SK-N-SH (cell line): ENCODE measurements at regions not wholly inside any gene's neighbourhood (a gene's known extent, or its start where the extent isn't known, plus 50 kb on each side); places are given as distances from the start of the nearest gene placed in this dataset.

ENCODE experiments used
- CTCF ChIA-PET: fragments of 300-600, 350-600 bp; formaldehyde crosslinking; extraction: SDS; loops from one replicate; lab custom pipeline; 2021; lab: Yijun Ruan, JAX
- POLR2A ChIA-PET: fragments of 350-600 bp; sonication (Branson Sonifier 250); formaldehyde crosslinking; extraction: SDS; loops from one replicate; lab custom pipeline; 2020; ENCODE audit warnings: antibody characterized with exemption, inconsistent platforms; lab: Yijun Ruan, JAX
- DNase-seq: peaks from one replicate; pipeline ENCODE4 v3.0.0; 2012
- H2AFZ ChIP-seq: fragments of 200-600 bp; sonication (generic); 2 replicates; pipeline ENCODE4 v1.8.1; 2016; ENCODE audit warnings: antibody characterized with exemption, mild to moderate bottlenecking, low read depth
- H3F3A ChIP-seq: fragments of 200-600 bp; sonication (generic); replicated peaks from 2 replicates; pipeline ENCODE3; 2016; ENCODE audit warnings: antibody characterized with exemption, mild to moderate bottlenecking; ENCODE audit not compliant: insufficient read depth
- H3K27ac ChIP-seq, 2 experiments: fragments of 200-500 bp in 1 of 2; fragments of 200-600 bp in 1 of 2; sonication (Bioruptor generic) in 1 of 2; sonication (generic), shearing (Covaris generic) in 1 of 2; 2 replicates each; pipeline versions ENCODE4 v1.5.1 to v1.6.1; 2014 to 2016; ENCODE audit warnings: low read depth in 2 of 2, inconsistent platforms in 1 of 2, low read length in 1 of 2, mild to moderate bottlenecking in 1 of 2, mixed read lengths in 1 of 2
- H3K27me3 ChIP-seq: fragments of 200-600 bp; sonication (generic), shearing (Covaris generic); 2 replicates; pipeline ENCODE4 v1.6.1; 2016; ENCODE audit warnings: mixed run types; ENCODE audit not compliant: insufficient read depth
- H3K36me3 ChIP-seq, 2 experiments: fragments of 200-500 bp in 1 of 2; fragments of 200-600 bp in 1 of 2; sonication (Bioruptor generic) in 1 of 2; sonication (generic) in 1 of 2; replicated peaks in 1 of 2; 2 replicates each; pipeline versions ENCODE3 to v1.5.1; 2014 to 2016; ENCODE audit warnings: low read length in 1 of 2, mild to moderate bottlenecking in 1 of 2; ENCODE audit not compliant: insufficient read depth in 2 of 2, control insufficient read depth in 1 of 2
- H3K4me1 ChIP-seq, 2 experiments: fragments of 200-500 bp in 1 of 2; fragments of 200-600 bp in 1 of 2; sonication (Bioruptor generic) in 1 of 2; sonication (generic), shearing (Covaris generic) in 1 of 2; 2 replicates each; pipeline versions ENCODE4 v1.5.1 to v1.6.1; 2014 to 2016; ENCODE audit warnings: low read depth in 1 of 2, low read length in 1 of 2, mixed run types in 1 of 2; ENCODE audit not compliant: insufficient read depth in 2 of 2, control insufficient read depth in 1 of 2
- H3K4me2 ChIP-seq: fragments of 200-600 bp; sonication (generic), shearing (Covaris generic); 2 replicates; pipeline ENCODE4 v1.6.1; 2017; ENCODE audit warnings: mixed run types
- H3K4me3 ChIP-seq, 2 experiments: fragments of 200-500 bp in 1 of 2; fragments of 200-600 bp in 1 of 2; sonication (Bioruptor generic) in 1 of 2; sonication (generic), shearing (Covaris generic) in 1 of 2; 2 replicates each; pipeline versions ENCODE4 v1.5.1 to v1.8.1; 2014 to 2016; ENCODE audit warnings: low read depth in 2 of 2, inconsistent platforms in 1 of 2, low read length in 1 of 2, mild to moderate bottlenecking in 1 of 2, mixed read lengths in 1 of 2, moderate library complexity in 1 of 2
- H3K79me2 ChIP-seq: fragments of 200-600 bp; sonication (generic); 2 replicates; pipeline ENCODE4 v1.8.1; 2017; ENCODE audit warnings: mild to moderate bottlenecking; ENCODE audit not compliant: insufficient read depth
- H3K9ac ChIP-seq: fragments of 200-600 bp; sonication (generic); 2 replicates; pipeline ENCODE4 v1.6.1; 2017; ENCODE audit warnings: mixed run types
- H3K9me2 ChIP-seq: fragments of 200-600 bp; sonication (generic); 2 replicates; pipeline ENCODE4 v1.6.1; 2017; ENCODE audit warnings: mixed run types
- H3K9me3 ChIP-seq: fragments of 200-600 bp; sonication (generic); 2 replicates; pipeline ENCODE4 v1.6.1; 2017; ENCODE audit warnings: mixed run types, mild to moderate bottlenecking, moderate library complexity
- H4K20me1 ChIP-seq: fragments of 200-600 bp; sonication (generic); 2 replicates; pipeline ENCODE4 v1.6.1; 2017; ENCODE audit warnings: mild to moderate bottlenecking, mixed run types; ENCODE audit not compliant: insufficient read depth
- CHD2 ChIP-seq: fragments of 150-350 bp; IDR thresholded peaks from 2 replicates; pipeline ENCODE4 v1.6.1; 2018; ENCODE audit warnings: low read length; ENCODE audit not compliant: partially characterized antibody
- ELF1 ChIP-seq: IDR thresholded peaks from 2 replicates; pipeline ENCODE4 v1.4.0; 2012
- EP300 ChIP-seq, 2 experiments: IDR thresholded peaks; 2 replicates each; pipeline versions ENCODE4 v1.4.0 to v1.6.1; 2012; ENCODE audit warnings: borderline replicate concordance in 1 of 2, low read depth in 1 of 2, low read length in 1 of 2
- FOSL2 ChIP-seq: IDR thresholded peaks from 2 replicates; pipeline ENCODE4 v1.4.0; 2012; ENCODE audit warnings: low read depth, mild to moderate bottlenecking, moderate library complexity, borderline replicate concordance
- FOXJ3 ChIP-seq: sonication (generic); formaldehyde crosslinking; IDR thresholded peaks from 2 replicates; pipeline ENCODE4 v1.5.1; 2020; ENCODE audit warnings: mild to moderate bottlenecking, missing genetic modification reagents
- MXI1 ChIP-seq: IDR thresholded peaks from 2 replicates; pipeline ENCODE4 v1.6.1; 2012; ENCODE audit warnings: mild to moderate bottlenecking, low read depth, low read length, improper control_type of control experiment
- NFIC ChIP-seq: IDR thresholded peaks from 2 replicates; pipeline ENCODE4 v1.4.0; 2012; ENCODE audit warnings: borderline replicate concordance
- PBX3 ChIP-seq: IDR thresholded peaks from 2 replicates; pipeline ENCODE4; 2012
- POLR2AphosphoS5 ChIP-seq: IDR thresholded peaks from 2 replicates; pipeline ENCODE4 v1.6.1; 2012; ENCODE audit warnings: low read depth, low read length
- RAD21 ChIP-seq: IDR thresholded peaks from 2 replicates; pipeline ENCODE4 v1.6.1; 2012; ENCODE audit warnings: mild to moderate bottlenecking, low read length
- RFX5 ChIP-seq: IDR thresholded peaks from 2 replicates; pipeline ENCODE4 v1.6.1; 2012; ENCODE audit warnings: mild to moderate bottlenecking, improper control_type of control experiment, low read length
- YY1 ChIP-seq: IDR thresholded peaks from 2 replicates; pipeline ENCODE4 v1.4.0; 2012; ENCODE audit warnings: low read depth, mild to moderate bottlenecking
- WGBS: methylation state at CpG from one replicate; pipeline ENCODE4 v1.1.6; 2017; ENCODE audit warnings: low lambda C conversion rate; 5-methylcytosine and 5-hydroxymethylcytosine counted together
- TF ChIP-seq, protein P1 (sequence below): IDR thresholded peaks from 2 replicates; pipeline ENCODE4 v1.4.0; 2012; ENCODE audit warnings: low read depth
- TF ChIP-seq, protein P2 (sequence below): IDR thresholded peaks from 2 replicates; pipeline ENCODE4 v1.4.0; 2012; ENCODE audit warnings: low read depth, borderline replicate concordance

DNA sequence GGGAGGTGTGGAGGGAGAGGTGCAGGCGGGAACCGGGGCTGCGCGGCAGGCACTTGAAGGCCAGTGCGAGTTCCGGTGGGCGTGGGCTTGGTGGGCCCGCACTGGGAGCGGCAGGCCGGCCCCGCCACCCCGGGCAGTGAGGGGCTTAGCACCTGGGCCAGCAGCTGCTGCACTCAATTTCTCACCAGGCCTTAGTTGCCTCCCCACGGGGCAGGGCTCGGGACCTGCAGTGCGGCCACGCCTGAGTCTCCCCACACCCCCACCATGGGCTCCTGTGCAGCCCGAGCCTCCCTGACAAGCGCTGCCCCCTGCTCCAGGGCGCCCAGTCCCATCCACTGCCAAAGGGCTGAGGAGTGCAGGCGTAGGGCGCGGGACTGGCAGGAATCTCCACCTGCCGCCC, 284.5 kb downstream of the DEPDC1B start:
- Histone ChIP-seq H3K4me2 (no peak overlapping the region), H3K4me1 (no peaks in the 10 kb centered on the region), H3K79me2 (no peaks in the 10 kb centered on the region), H3K36me3 (no peaks in the 10 kb centered on the region), H3K9me2 (no peaks in the 10 kb centered on the region), H3K9me3 (no peaks in the 10 kb centered on the region), H3K9ac (no peak overlapping the region), H3K4me3 (no peak overlapping the region), H3F3A (no peaks in the 10 kb centered on the region), H2AFZ (no peak overlapping the region), H3K27me3 (no peaks in the 10 kb centered on the region), H3K27ac (no peak overlapping the region), H4K20me1 (no peaks in the 10 kb centered on the region)
- CTCF ChIA-PET, result no interaction called here
- TF ChIP-seq EP300 (IDR thresholded peaks at IDR 0.05; ENCODE audit: borderline replicate concordance in 1 of 2, low read depth in 1 of 2, low read length in 1 of 2) (no peak), FOSL2 (no peak), RFX5 (no peak), RAD21 (no peak), NFIC (no peak), YY1 (no peak), FOXJ3 (CRISPR knock-in tag) (no peak), PBX3 (no peak), CHD2 (no peak)
- TF ChIP-seq, protein P1, sequence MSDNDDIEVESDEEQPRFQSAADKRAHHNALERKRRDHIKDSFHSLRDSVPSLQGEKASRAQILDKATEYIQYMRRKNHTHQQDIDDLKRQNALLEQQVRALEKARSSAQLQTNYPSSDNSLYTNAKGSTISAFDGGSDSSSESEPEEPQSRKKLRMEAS, result no peak
- TF ChIP-seq, protein P2, sequence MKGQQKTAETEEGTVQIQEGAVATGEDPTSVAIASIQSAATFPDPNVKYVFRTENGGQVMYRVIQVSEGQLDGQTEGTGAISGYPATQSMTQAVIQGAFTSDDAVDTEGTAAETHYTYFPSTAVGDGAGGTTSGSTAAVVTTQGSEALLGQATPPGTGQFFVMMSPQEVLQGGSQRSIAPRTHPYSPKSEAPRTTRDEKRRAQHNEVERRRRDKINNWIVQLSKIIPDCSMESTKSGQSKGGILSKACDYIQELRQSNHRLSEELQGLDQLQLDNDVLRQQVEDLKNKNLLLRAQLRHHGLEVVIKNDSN, result no peak
- 90% methylated on average over 7 of the region's 23 CpGs for WGBS
- DNase-seq, result no peak
- POLR2A ChIA-PET, result no interaction called here

- no peak for DNase-seq
Observed at GRCh38 chr5:60410427-60410826, 289.5 kb downstream of the DEPDC1B start.

More at GRCh38 chr5:60410427-60410826, 289.5 kb downstream of the DEPDC1B start:
- Histone ChIP-seq H3K9ac (no peak overlapping the region), H3K36me3 (no peaks in the 10 kb centered on the region), H4K20me1 (no peaks in the 10 kb centered on the region), H3K4me1 (no peaks in the 10 kb centered on the region), H3K9me2 (no peaks in the 10 kb centered on the region), H3F3A (no peaks in the 10 kb centered on the region), H3K4me3 (no peak overlapping the region), H3K4me2 (no peak overlapping the region), H3K9me3 (no peaks in the 10 kb centered on the region), H3K79me2 (no peaks in the 10 kb centered on the region), H2AFZ (no peak overlapping the region), H3K27ac (no peak overlapping the region), H3K27me3 (no peaks in the 10 kb centered on the region)
- TF ChIP-seq POLR2AphosphoS5 (no peak), MXI1 (no peak), ELF1 (no peak), FOXJ3 (CRISPR knock-in tag) (no peak), FOSL2 (no peak)
- ChIA-PET POLR2A (no interaction called here), CTCF (interaction anchor here (1.1 to 1.5 kb wide), 2 partner anchors 26 to 601 kb away, joined by 3 to 4 read pairs; no protein-coding TSS in a partner anchor)
- 87% methylated on average over 1 of the region's 1 CpG for WGBS
